ENCODE measurements at regions not wholly inside any gene's neighbourhood (a gene's known extent, or its start where the extent isn't known, plus 50 kb on each side); places are given as distances from the start of the nearest gene placed in this dataset.
"Not testable (repeated sequence)": the region's sequence is repeated elsewhere in the genome, so short reads cannot be mapped to it uniquely, and the experiment has no call there.

- H4K20me1 ChIP-seq (ENCODE audit: insufficient read depth, low read length); DNase-seq; H3K27ac Mint-ChIP-seq; H3K4me2 ChIP-seq (replicated peaks; ENCODE audit: extremely low read depth, low read length, poor library complexity, severe bottlenecking); H2AFZ ChIP-seq (ENCODE audit: insufficient read depth, low read depth, low read length, poor library complexity, severe bottlenecking); H3K9ac ChIP-seq (ENCODE audit: insufficient read depth, low read length, poor library complexity, severe bottlenecking); H3K36me3 Mint-ChIP-seq; H3K27me3 Mint-ChIP-seq (ENCODE audit: low read depth in 3 of 3); H3K79me2 ChIP-seq (ENCODE audit: insufficient read depth, low read length); H3K27ac ChIP-seq (ENCODE audit: low read depth in 1 of 2, low read length in 2 of 2); H3K9me3 ChIP-seq (replicated peaks in 1 of 2; ENCODE audit: control insufficient read depth in 1 of 2, insufficient read depth in 1 of 2, low read length in 2 of 2); H3K4me3 ChIP-seq (replicated peaks in 1 of 3; ENCODE audit: low read depth in 2 of 3, low read length in 3 of 3); H3K4me1 Mint-ChIP-seq; H3K27me3 ChIP-seq (ENCODE audit: control insufficient read depth in 2 of 2, insufficient read depth in 2 of 2, low read length in 2 of 2); H3K36me3 ChIP-seq (replicated peaks in 1 of 2; ENCODE audit: control insufficient read depth in 1 of 2, insufficient read depth in 2 of 2, low read length in 2 of 2); intact Hi-C loops (cut with micrococcal nuclease); H3K9me3 Mint-ChIP-seq; H3K4me3 Mint-ChIP-seq; H3K4me1 ChIP-seq (ENCODE audit: control insufficient read depth in 1 of 2, insufficient read depth in 2 of 2, low read length in 2 of 2): not testable (repeated sequence)
- WGBS (ENCODE audit: insufficient coverage): no CpG with 5 or more reads among the region's 1 CpG
Measured at GRCh38 chr10:87300163-87300562, 57.4 kb upstream of the NUTM2D start.

- H3K9ac ChIP-seq (ENCODE audit: insufficient read depth, low read length, poor library complexity, severe bottlenecking); H3K36me3 ChIP-seq (replicated peaks in 1 of 2; ENCODE audit: control insufficient read depth in 1 of 2, insufficient read depth in 2 of 2, low read length in 2 of 2); H4K20me1 ChIP-seq (ENCODE audit: insufficient read depth, low read length); DNase-seq; H3K9me3 Mint-ChIP-seq; H3K4me1 ChIP-seq (ENCODE audit: control insufficient read depth in 1 of 2, insufficient read depth in 2 of 2, low read length in 2 of 2); H2AFZ ChIP-seq (ENCODE audit: insufficient read depth, low read depth, low read length, poor library complexity, severe bottlenecking); H3K4me3 Mint-ChIP-seq; intact Hi-C loops (cut with micrococcal nuclease); H3K4me2 ChIP-seq (replicated peaks; ENCODE audit: extremely low read depth, low read length, poor library complexity, severe bottlenecking); H3K27me3 ChIP-seq (ENCODE audit: control insufficient read depth in 2 of 2, insufficient read depth in 2 of 2, low read length in 2 of 2); H3K27ac Mint-ChIP-seq; H3K4me1 Mint-ChIP-seq; H3K4me3 ChIP-seq (replicated peaks in 1 of 3; ENCODE audit: low read depth in 2 of 3, low read length in 3 of 3); H3K36me3 Mint-ChIP-seq; H3K9me3 ChIP-seq (replicated peaks in 1 of 2; ENCODE audit: control insufficient read depth in 1 of 2, insufficient read depth in 1 of 2, low read length in 2 of 2); H3K27me3 Mint-ChIP-seq (ENCODE audit: low read depth in 3 of 3); H3K27ac ChIP-seq (ENCODE audit: low read depth in 1 of 2, low read length in 2 of 2); H3K79me2 ChIP-seq (ENCODE audit: insufficient read depth, low read length): not testable (repeated sequence)
- TF ChIP-seq, protein P1, sequence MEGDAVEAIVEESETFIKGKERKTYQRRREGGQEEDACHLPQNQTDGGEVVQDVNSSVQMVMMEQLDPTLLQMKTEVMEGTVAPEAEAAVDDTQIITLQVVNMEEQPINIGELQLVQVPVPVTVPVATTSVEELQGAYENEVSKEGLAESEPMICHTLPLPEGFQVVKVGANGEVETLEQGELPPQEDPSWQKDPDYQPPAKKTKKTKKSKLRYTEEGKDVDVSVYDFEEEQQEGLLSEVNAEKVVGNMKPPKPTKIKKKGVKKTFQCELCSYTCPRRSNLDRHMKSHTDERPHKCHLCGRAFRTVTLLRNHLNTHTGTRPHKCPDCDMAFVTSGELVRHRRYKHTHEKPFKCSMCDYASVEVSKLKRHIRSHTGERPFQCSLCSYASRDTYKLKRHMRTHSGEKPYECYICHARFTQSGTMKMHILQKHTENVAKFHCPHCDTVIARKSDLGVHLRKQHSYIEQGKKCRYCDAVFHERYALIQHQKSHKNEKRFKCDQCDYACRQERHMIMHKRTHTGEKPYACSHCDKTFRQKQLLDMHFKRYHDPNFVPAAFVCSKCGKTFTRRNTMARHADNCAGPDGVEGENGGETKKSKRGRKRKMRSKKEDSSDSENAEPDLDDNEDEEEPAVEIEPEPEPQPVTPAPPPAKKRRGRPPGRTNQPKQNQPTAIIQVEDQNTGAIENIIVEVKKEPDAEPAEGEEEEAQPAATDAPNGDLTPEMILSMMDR (IDR thresholded peaks at IDR 0.05): peak; percentile 30
- WGBS (ENCODE audit: insufficient coverage): no CpG with 5 or more reads among the region's 16 CpGs
Measured at GRCh38 chr10:87301466-87302115, 56.0 kb upstream of the NUTM2D start.
